GM18505 (cell line): ENCODE measurements at regions not wholly inside any gene's neighbourhood (a gene's known extent, or its start where the extent isn't known, plus 50 kb on each side); places are given as distances from the start of the nearest gene placed in this dataset.

Experiments used
- ATAC-seq: cut with Tn5 transposase; IDR thresholded peaks from one replicate; pipeline ENCODE4 v1.9.1; 2021; ENCODE audit not compliant: unreplicated experiment
- POLR2A ChIP-seq: IDR thresholded peaks from 4 replicates; pipeline ENCODE4 v1.6.1; 2011; ENCODE audit warnings: borderline replicate concordance; ENCODE audit not compliant: insufficient read depth, insufficient read length; ENCODE audit errors: extremely low read depth

DNA sequence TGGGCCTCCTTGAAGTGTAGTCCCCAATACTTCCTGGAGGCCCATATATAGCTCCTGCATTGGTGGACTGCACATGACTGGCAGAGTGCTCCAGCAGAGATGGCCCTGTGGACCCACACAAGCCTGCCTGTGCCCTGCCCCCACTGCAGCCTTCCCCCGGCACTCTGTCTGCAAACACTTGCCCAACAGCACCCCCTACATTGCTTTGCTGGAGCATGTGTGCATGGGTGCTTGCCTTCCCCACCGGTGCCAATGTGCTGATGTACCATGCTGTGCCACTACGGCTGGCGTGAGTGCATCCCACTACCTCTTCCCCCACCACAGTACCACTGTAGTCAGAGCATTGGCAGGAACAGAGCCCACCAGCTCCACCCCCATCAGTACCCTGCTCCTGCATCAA, 563.6 kb upstream of the CTNND2 start:
- no peak for ATAC-seq
- TF ChIP-seq POLR2A: no peak

DNA sequence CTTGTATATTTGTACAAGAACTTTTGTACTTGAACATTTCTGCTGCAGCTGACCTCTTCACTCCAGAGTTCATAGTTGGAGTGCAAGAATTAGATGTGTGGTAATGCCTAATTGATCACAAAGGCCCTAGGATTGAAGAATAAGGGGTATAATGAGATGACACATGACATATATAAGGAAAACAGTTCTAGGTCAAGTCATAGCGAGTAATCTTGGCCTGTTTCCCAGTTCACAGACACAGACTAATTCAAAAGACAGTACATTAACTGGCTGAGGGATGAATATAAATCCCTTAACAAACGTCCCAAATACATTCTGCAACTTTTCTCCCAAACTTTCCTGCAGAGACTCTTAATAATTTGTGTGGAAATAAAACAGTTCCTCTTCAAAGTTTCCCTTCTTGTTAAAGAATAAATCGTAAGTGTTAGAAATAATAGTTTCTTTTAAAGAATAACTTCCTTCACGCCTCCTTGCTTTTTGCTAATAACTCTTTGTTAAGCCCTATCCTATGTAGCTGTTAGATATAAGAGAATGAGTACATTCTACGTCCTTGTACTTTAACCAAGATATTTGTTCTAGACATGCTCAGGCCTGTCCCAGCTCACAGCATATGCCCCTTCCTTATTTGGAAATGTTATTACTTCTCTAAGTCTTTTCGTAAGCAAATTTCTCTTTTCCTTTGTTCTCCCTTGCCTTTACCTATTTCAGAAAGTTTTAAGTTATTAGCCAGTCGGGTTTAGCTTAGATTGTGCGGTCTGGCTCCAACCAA, 556.4 kb upstream of the CTNND2 start:
- TF ChIP-seq POLR2A: no peak
- ATAC-seq: no peak

DNA sequence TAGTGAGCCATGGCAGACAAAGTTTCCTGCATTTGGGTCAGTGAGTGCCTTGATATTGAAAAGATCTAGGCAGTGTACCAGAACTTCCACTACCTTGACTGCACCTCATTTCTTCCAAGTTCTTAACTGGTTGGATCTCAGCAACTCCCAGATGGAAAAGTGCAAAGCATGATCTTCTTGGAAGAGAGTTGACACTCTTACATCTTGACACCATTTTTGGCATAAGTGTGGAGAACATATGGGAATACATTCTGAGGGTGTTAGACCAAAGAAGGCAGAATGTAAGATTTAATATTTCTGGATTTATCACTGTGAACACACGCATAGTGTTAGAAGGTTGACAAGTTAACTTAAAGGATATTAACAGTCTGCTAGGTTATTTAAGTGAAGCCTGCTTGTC, 555.1 kb upstream of the CTNND2 start:
- no peak for ATAC-seq
- no peak for TF ChIP-seq POLR2A

DNA sequence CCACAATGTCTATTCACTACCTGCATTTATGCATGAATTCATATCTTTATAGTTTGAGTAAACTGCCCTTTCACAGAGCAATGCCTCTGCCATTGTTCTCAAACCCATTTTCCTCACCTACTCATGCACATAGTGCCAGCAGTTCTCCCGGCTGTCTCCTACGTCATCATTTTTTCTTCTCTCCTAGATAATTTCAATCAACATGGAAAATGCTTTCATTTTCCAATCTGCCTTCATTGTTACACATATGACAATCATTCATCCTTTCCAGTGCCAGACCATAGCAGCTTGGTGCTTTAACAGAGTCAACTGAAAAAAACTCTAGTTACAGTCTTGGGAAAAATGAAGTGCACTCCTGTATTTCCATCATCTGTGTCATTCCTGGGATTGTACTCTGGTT, 514.8 kb upstream of the CTNND2 start:
- TF ChIP-seq POLR2A: no peak
- ATAC-seq: no peak

DNA sequence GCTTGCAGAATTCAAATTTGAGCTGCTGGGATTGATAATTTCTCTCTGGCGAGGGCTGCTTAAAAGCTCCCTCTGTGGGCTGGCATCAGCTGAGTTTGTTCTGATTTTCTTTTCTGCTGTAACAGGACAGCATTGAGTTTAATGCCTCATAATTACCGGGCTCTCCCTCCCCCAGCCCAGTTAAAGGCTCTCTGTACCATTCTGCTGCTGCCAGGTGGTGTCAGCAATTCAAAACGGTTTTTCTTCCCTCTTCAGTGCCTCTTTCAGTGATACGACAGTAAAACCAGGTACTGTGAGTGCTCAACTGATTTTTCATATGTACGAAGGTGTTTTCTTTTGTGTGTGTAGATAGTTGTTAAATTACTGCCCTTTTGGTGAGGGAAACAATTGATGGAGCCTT, 509.3 kb upstream of the CTNND2 start:
- TF ChIP-seq POLR2A: no peak
- ATAC-seq: no peak

DNA sequence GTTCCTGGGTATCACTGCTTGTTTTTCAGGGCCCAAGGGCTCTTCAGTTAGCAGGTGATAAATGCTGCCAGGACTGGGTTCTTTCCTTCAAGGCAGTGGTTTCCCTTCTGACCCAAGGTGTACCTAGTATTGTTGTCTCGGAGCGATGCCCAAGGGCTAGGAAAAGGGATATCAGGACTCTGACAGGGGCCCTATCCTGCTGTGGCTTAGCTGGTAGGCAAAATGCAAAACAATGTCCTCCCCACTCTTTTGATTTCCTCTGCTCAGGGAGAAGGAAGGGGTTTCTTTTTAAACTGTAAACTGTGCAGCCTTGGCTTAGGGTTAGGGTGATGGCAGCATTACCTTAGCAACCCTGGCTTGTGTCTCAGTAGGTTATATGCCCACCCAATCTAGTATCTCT, 508.8 kb upstream of the CTNND2 start:
- TF ChIP-seq POLR2A: no peak
- ATAC-seq: no peak

DNA sequence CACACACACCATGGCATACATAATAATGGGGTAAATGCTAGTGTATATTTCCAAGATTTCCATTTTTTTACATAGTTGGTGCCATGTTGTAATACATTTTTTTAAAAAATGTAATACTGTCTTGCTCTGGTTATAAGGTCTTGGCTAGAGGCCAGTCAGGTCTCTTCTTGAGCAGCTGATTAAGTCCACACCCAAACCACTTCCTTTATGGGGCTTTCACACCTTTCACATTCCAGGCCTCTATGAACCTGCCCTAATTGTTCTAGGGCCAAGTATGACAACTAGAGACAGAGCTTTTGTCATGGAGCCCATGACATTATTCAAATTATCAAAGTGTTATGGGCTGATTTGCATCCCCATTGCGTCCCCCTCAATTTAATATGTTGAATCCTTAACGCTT, 495.6 kb upstream of the CTNND2 start:
- ATAC-seq: no peak
- no peak for TF ChIP-seq POLR2A

DNA sequence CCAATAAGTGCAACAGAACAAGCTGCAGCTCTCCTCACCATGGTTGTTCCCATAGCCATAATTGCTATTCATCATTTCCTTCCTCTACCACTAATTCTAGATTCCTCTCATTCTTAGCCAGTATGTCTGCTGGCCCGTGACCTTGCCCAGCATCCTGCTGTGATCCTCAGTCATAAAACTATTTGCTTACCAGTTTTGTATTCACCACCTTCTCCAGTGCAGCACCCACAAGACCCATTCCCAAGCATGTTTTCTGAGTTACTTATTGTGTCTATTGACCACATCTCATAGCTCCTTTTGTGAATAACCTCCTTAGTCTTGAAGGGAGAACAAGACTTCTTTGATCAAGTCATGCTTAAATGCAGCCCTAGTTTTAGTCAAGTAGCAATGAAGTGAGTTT, 488.0 kb upstream of the CTNND2 start:
- no peak for ATAC-seq
- TF ChIP-seq POLR2A: no peak

DNA sequence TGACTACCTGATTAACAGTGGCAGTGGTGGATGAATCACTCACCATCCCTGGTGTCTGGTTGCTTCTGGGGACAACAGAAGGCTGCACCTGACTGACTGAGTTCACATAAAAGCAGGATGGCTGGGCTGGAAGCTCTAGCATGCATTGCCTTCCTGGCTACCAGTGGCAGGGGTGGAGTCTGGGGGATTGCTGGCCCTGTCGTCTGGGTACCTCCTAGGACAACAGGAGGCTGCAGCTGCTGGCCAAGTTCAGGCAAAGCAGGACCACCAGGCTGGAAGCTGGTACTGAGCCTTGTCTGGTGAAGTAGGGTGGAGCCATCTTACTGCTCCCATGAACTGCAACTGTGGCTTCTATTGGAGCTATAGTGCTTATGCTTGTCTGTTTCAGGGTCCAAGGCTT, 480.8 kb upstream of the CTNND2 start:
- no peak for ATAC-seq
- no peak for TF ChIP-seq POLR2A

DNA sequence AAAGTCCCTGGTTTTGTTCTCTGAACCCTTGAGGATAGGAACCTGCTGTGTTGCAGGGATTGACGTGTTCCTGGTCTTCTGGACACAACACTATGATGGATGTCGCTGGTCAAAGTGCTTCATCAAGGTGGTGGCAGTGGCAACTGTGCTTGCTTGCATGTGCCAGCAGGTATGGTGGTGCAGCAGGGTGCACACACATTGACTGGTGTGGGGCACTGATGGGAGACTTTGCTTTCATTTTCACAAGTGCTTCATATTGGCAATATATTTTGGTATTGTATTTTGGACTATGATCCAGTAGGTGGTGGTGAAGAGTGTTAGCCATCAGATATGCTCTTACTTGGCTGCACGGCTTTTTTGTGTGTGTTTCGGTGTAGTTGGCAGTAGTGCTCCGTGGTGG, 479.8 kb upstream of the CTNND2 start:
- ATAC-seq: no peak
- no peak for TF ChIP-seq POLR2A

DNA sequence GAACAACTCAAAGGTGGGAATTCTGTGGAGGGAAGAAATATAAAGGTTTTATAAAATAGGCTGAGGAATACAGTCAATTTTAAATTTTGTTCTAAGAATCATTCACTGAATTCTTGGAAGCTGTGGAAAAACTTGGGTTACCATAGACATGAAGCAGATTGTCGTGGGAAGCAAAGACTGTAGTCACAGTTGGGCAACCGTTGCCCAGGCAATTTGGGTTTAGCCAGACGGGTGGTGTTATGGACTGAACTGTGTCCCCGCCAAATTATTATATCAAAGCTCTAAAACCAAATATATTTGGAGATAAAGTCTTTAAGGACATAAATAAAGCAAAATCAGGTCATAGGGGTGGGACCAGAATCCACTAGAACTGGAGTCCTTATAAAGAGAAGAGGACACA, 463.7 kb upstream of the CTNND2 start:
- TF ChIP-seq POLR2A: no peak
- ATAC-seq: no peak

DNA sequence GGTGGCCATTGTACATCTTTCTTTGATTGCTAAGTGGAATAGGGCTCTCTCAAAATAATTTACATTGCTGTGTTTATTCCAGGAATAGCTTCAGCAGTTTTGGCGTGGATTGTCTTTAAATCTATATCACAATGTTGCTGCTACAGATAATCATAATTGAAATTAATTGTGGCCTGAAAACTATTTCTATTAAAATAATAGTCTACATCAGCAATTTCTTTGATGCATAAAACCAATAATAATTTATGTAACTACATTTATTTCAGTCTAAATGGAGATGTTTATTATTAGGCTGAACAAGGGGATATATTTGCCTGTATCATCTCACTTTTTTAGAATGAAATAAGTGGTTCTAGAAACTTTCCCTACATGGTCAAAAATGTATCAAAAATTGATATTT, 456.0 kb upstream of the CTNND2 start:
- no peak for TF ChIP-seq POLR2A
- no peak for ATAC-seq

DNA sequence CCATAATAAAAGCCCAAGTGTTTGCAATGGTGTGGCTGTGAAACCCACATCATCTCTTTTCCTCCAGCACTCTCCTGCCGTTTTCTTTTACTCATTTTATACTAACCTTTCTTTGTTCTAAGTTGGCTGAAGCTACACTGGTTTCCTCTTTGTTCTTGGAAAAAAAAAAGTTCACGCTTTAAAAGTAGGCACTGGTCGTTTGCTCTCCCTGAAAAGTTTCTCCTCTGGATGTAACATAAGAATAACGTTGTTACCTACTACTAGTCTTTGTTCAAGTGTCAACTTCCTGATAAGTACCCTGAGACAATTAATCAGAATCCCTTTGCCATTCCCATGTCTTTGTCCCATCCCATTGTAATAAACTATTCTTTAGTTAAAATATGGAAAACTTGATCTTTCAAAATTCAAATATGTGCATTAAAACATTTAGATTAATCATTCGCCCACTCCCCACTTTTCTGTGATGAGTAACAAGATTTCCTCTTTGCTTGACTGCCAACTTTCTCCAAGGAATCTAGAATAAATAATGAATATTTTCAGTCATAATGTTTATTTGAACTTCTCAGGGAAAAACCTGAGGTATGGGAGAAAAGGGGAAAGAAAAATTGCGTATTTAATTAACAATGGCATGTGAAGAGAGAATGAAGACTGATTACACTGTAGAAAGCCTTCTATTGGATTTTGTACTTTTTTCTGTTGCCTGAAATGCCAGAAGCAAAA, 454.3 kb upstream of the CTNND2 start:
- no peak for TF ChIP-seq POLR2A
- no peak for ATAC-seq

DNA sequence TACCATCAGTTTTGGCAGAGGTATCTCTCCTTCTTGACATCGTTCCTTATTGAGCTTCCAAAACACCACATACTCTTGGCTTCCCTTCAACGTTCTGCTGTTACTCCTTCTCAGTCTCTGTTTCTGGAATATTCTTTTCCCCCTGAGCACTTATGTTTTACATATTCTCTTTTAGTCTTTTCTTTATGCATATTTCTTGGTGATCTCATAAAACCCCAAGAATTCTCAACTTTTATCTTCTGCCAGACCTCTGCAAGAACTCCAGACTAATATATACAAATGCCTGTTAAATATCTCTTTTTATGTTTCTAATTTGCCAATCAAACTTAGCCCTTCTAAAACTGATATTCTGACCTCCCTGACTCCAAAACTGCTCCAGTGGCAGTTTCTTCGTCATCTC, 453.4 kb upstream of the CTNND2 start:
- ATAC-seq: no peak
- no peak for TF ChIP-seq POLR2A
